ENCODE measurements at regions not wholly inside any gene's neighbourhood (a gene's known extent, or its start where the extent isn't known, plus 50 kb on each side); places are given as distances from the start of the nearest gene placed in this dataset.

GRCh38 chr5:18113721-18114120, 479.5 kb downstream of the TAF11L14 start:
- H3K27me3 ChIP-seq (ENCODE audit: control insufficient read depth, insufficient read depth, low read length): no peaks in the 10 kb centered on the region
- H3K36me3 ChIP-seq (ENCODE audit: control insufficient read depth, insufficient read depth, low read length): no peaks in the 10 kb centered on the region
- POLR2A ChIA-PET (ENCODE audit: unreplicated experiment): no interaction called here
- no peak overlapping the region for H2BK15ac ChIP-seq (ENCODE audit: low read depth, low read length)
- H3K4me3 ChIP-seq (ENCODE audit: insufficient read depth, low read depth, low read length): no peak overlapping the region
- no peak overlapping the region for H3K56ac ChIP-seq (ENCODE audit: extremely low read depth, insufficient read depth, low read length)
- no peak overlapping the region for H4K91ac ChIP-seq (ENCODE audit: insufficient read depth, low read depth, low read length)
- no peak overlapping the region for H3K4ac ChIP-seq (ENCODE audit: low read depth, low read length)
- ATAC-seq (ENCODE audit: low read depth) (no peak), DNase-seq (peak; percentile 12)
- no peaks in the 10 kb centered on the region for H4K20me1 ChIP-seq (ENCODE audit: insufficient read depth, low read length)
- H3K27ac ChIP-seq (ENCODE audit: insufficient read depth, low read length): no peak overlapping the region
- TF ChIP-seq RFX5 (IDR thresholded peaks at IDR 0.05; ENCODE audit: low read depth, low read length): no peak
- TF ChIP-seq SMC3 (IDR thresholded peaks at IDR 0.05; ENCODE audit: low read depth, low read length): peak; percentile 47
- TF ChIP-seq BHLHE40 (IDR thresholded peaks at IDR 0.05; ENCODE audit: low read depth, low read length): no peak
- TF ChIP-seq RAD21 (IDR thresholded peaks at IDR 0.05; ENCODE audit: low read length): peak; percentile 56
- TF ChIP-seq FOS (IDR thresholded peaks at IDR 0.05; ENCODE audit: low read depth, low read length): no peak
- peak; percentile 48 for TF ChIP-seq CTCF (conservative IDR thresholded peaks at IDR 0.05; ENCODE audit: low read depth, low read length)
- no peak overlapping the region for H2BK120ac ChIP-seq (ENCODE audit: low read depth, low read length)
- no peak overlapping the region for H2AK9ac ChIP-seq (replicated peaks; ENCODE audit: low read depth, low read length, poor library complexity)
- in situ Hi-C loops (cut with MboI; ENCODE audit: low sequenced_read_pairs): loop anchor here (10.0 kb wide), 1 partner anchor 899 kb away; the partner anchor contains the start of gene BASP1
- no peak overlapping the region for H4K5ac ChIP-seq (ENCODE audit: low read depth, low read length)
- BruUV-seq (replicated peaks): no TSS peak
- no peak overlapping the region for H2AK5ac ChIP-seq (ENCODE audit: low read depth, low read length)
- no peak overlapping the region for H2BK20ac ChIP-seq (ENCODE audit: low read depth, low read length)
- H3K9ac ChIP-seq (ENCODE audit: low read depth, low read length): no peak overlapping the region
- CTCF ChIA-PET: interaction anchor here (0.6 kb wide), 1 partner anchor 901 kb away, joined by 3 read pairs; no protein-coding TSS in a partner anchor
- 83% methylated on average over 1 of the region's 3 CpGs; no CpG with 5 or more reads in 1 of the 2 experiments for WGBS, 2 experiments (ENCODE audit: extremely low coverage in 2 of 2, insufficient read length in 1 of 2)
- no peaks in the 10 kb centered on the region for H3K9me1 ChIP-seq (ENCODE audit: insufficient read depth, low read length)
- H3K14ac ChIP-seq (replicated peaks; ENCODE audit: low read depth, low read length): no peak overlapping the region
- H3K4me2 ChIP-seq (ENCODE audit: low read depth, low read length): no peak overlapping the region
- H2AFZ ChIP-seq (replicated peaks; ENCODE audit: low read length, poor library complexity): no peak overlapping the region
- H3K9me3 ChIP-seq (ENCODE audit: control insufficient read depth, insufficient read depth, low read length): no peaks in the 10 kb centered on the region
- H3K4me1 ChIP-seq (ENCODE audit: control insufficient read depth, insufficient read depth, low read length): no peaks in the 10 kb centered on the region
- dilution Hi-C loops (cut with HindIII; ENCODE audit: low sequenced_read_pairs, unreplicated experiment): no loop called here
- no peak overlapping the region for H3K18ac ChIP-seq (ENCODE audit: low read depth, low read length)
- H3K23ac ChIP-seq (ENCODE audit: low read depth, low read length): no peak overlapping the region
- intact Hi-C loops (cut with micrococcal nuclease): loop anchor here (1.0 to 10.0 kb wide), 3 partner anchors 829 to 897 kb away; no protein-coding TSS in a partner anchor
- no peak overlapping the region for H2BK5ac ChIP-seq (ENCODE audit: low read depth, low read length, poor library complexity, severe bottlenecking)
- no peaks in the 10 kb centered on the region for H3K79me1 ChIP-seq (ENCODE audit: low read depth in 1 of 2, low read length in 2 of 2)
- H4K8ac ChIP-seq (ENCODE audit: low read depth in 2 of 2, low read length in 2 of 2): no peak overlapping the region

Data from IMR-90 (cell line).